ENCODE measurements at regions not wholly inside any gene's neighbourhood (a gene's known extent, or its start where the extent isn't known, plus 50 kb on each side); places are given as distances from the start of the nearest gene placed in this dataset.

- intact Hi-C loops (cut with micrococcal nuclease) (no loop called here), in situ Hi-C loops (cut with MboI) (no loop called here)
- ChIA-PET CTCF (ENCODE audit: low intra/inter-chr PET ratio) (no interaction called here), POLR2A (no interaction called here)
- FAIRE-seq (no peak), DNase-seq (ENCODE audit: extremely low read depth in 1 of 4, low spot score in 3 of 4) (no peak), ATAC-seq (no peak)
- H2AFZ ChIP-seq (ENCODE audit: low read depth, low read length) = no peak overlapping the region
- no peaks in the 10 kb centered on the region for H3K9me3 ChIP-seq (replicated peaks; ENCODE audit: control insufficient read depth, insufficient read depth, low read depth, low read length)
- no peaks in the 10 kb centered on the region for H4K20me1 ChIP-seq (replicated peaks; ENCODE audit: control insufficient read depth, insufficient read depth, low read length)
- no TSS peak for BruUV-seq (replicated peaks)
- H3K27me3 ChIP-seq (ENCODE audit: control insufficient read depth in 2 of 2, insufficient read depth in 2 of 2, low read length in 2 of 2) = no peaks in the 10 kb centered on the region
- H3K36me3 ChIP-seq (ENCODE audit: control insufficient read depth, insufficient read depth, low read length) = no peaks in the 10 kb centered on the region
- 0% methylated on average over 2 of the region's 2 CpGs for WGBS (ENCODE audit: insufficient coverage, low coverage, missing lambda C conversion rate)
- H3K4me1 ChIP-seq (replicated peaks in 1 of 2; ENCODE audit: control insufficient read depth in 2 of 2, insufficient read depth in 2 of 2, low read length in 2 of 2) = no peaks in the 10 kb centered on the region
- no peak overlapping the region for H3K4me3 ChIP-seq
- no peak overlapping the region for H3K9ac ChIP-seq (ENCODE audit: insufficient read depth in 1 of 2, low read depth in 2 of 2, low read length in 2 of 2)
- no peak overlapping the region for H3K27ac ChIP-seq (ENCODE audit: extremely low read depth, low read depth, low read length)
- no peaks in the 10 kb centered on the region for H3K9me1 ChIP-seq (ENCODE audit: control insufficient read depth, insufficient read depth, low read length)
- no peaks in the 10 kb centered on the region for H3K79me2 ChIP-seq (ENCODE audit: control insufficient read depth, insufficient read depth, low read length)
- no peak overlapping the region for H3K4me2 ChIP-seq (ENCODE audit: insufficient read depth, low read length)
- TF ChIP-seq NFRKB (IDR thresholded peaks at IDR 0.05; ENCODE audit: low read depth) (no peak), STAT6 (CRISPR knock-in tag; IDR thresholded peaks at IDR 0.05) (no peak), ZKSCAN3 (CRISPR knock-in tag; IDR thresholded peaks at IDR 0.05) (no peak), RBBP5 (IDR thresholded peaks at IDR 0.05; ENCODE audit: borderline replicate concordance, insufficient read depth, low read length, poor library complexity, severe bottlenecking) (no peak), UBTF (IDR thresholded peaks at IDR 0.05; ENCODE audit: borderline replicate concordance in 1 of 2, low read depth in 2 of 2, low read length in 2 of 2) (no peak), E2F5 (CRISPR knock-in tag; IDR thresholded peaks at IDR 0.05) (no peak), ZNF175 (CRISPR knock-in tag; IDR thresholded peaks at IDR 0.05; ENCODE audit: low read depth) (no peak), CREB1 (IDR thresholded peaks at IDR 0.05) (no peak), CREB1 (CRISPR knock-in tag; IDR thresholded peaks at IDR 0.05) (no peak), ZNF436 (CRISPR knock-in tag; IDR thresholded peaks at IDR 0.05) (no peak), ZNF395 (CRISPR knock-in tag; IDR thresholded peaks at IDR 0.05) (no peak), FOXJ2 (tag; IDR thresholded peaks at IDR 0.05) (no peak), NR2C1 (IDR thresholded peaks at IDR 0.05) (no peak), NR2C1 (tag; IDR thresholded peaks at IDR 0.05) (no peak), NFE2L1 (tag; IDR thresholded peaks at IDR 0.05; ENCODE audit: borderline replicate concordance, low read depth) (no peak), MYNN (IDR thresholded peaks at IDR 0.05) (no peak), MYNN (CRISPR knock-in tag; IDR thresholded peaks at IDR 0.05) (no peak), U2AF2 (optimal IDR thresholded peaks at IDR 0.05; ENCODE audit: low read depth, low read length) (no peak), SMARCA4 (IDR thresholded peaks at IDR 0.05) (no peak)
Observed at GRCh38 chr9:80131627-80132026, 559.9 kb downstream of the TLE4 start.
